CD14-positive monocyte (primary cell): ENCODE measurements at regions not wholly inside any gene's neighbourhood (a gene's known extent, or its start where the extent isn't known, plus 50 kb on each side); places are given as distances from the start of the nearest gene placed in this dataset.
A peak's percentile ranks its signal among the peaks of the same experiment; 100 is the strongest.

Experiments used
- DNase-seq, 3 donors: peaks; one replicate each; pipeline ENCODE4 v3.0.0-alpha.2; 2011 to 2022
- H2AFZ ChIP-seq: 2 replicates; pipeline ENCODE4 v1.6.0; 2012; ENCODE audit warnings: mild to moderate bottlenecking, low read depth, low read length, inconsistent platforms; ENCODE audit not compliant: insufficient read depth, poor library complexity, severe bottlenecking
- H3K27ac ChIP-seq, 2 donors: 1 replicate in 1 of 2; 2 replicates in 1 of 2; pipeline ENCODE4 v1.5.1; 2012 to 2013; ENCODE audit warnings: low read length in 2 of 2, control low read depth in 1 of 2, inconsistent platforms in 1 of 2, low read depth in 1 of 2, mild to moderate bottlenecking in 1 of 2
- H3K27me3 ChIP-seq, 2 donors: one replicate each; pipeline versions ENCODE4 v1.6.0 to v1.6.1; 2011 to 2013; ENCODE audit warnings: low read length in 2 of 2; ENCODE audit not compliant: control insufficient read depth in 2 of 2, insufficient read depth in 2 of 2
- H3K36me3 ChIP-seq, 2 donors: replicated peaks in 1 of 2; 1 replicate in 1 of 2; 2 replicates in 1 of 2; pipeline versions ENCODE4 v1.5.1 to v1.6.1; 2012 to 2013; ENCODE audit warnings: low read length in 2 of 2, control low read depth in 1 of 2, inconsistent platforms in 1 of 2, mild to moderate bottlenecking in 1 of 2; ENCODE audit not compliant: insufficient read depth in 2 of 2, control insufficient read depth in 1 of 2
- H3K4me1 ChIP-seq, 2 donors: 1 replicate in 1 of 2; 2 replicates in 1 of 2; pipeline versions ENCODE4 v1.5.1 to v1.6.1; 2012 to 2013; ENCODE audit warnings: low read length in 2 of 2, control low read depth in 1 of 2, inconsistent platforms in 1 of 2, mild to moderate bottlenecking in 1 of 2, moderate library complexity in 1 of 2; ENCODE audit not compliant: insufficient read depth in 2 of 2, control insufficient read depth in 1 of 2
- H3K4me2 ChIP-seq: replicated peaks from 2 replicates; pipeline ENCODE3; 2012; ENCODE audit warnings: low read length, moderate library complexity, mild to moderate bottlenecking; ENCODE audit not compliant: poor library complexity, severe bottlenecking; ENCODE audit errors: extremely low read depth
- H3K4me3 ChIP-seq, 3 experiments: fragments of 200-600 bp in 1 of 3; sonication (generic) in 1 of 3; replicated peaks in 1 of 3; 1 replicate in 2 of 3; 2 replicates in 1 of 3; pipeline ENCODE4 v1.5.1; 2011 to 2013; ENCODE audit warnings: low read length in 3 of 3, mild to moderate bottlenecking in 3 of 3, control low read depth in 2 of 3, low read depth in 2 of 3, inconsistent platforms in 1 of 3, moderate library complexity in 1 of 3
- H3K79me2 ChIP-seq: 2 replicates; pipeline ENCODE4 v1.6.0; 2012; ENCODE audit warnings: mild to moderate bottlenecking, control low read depth, inconsistent platforms, low read length, moderate library complexity; ENCODE audit not compliant: insufficient read depth
- H3K9ac ChIP-seq: 2 replicates; pipeline ENCODE4 v1.6.0; 2017; ENCODE audit warnings: low read length, mild to moderate bottlenecking; ENCODE audit not compliant: insufficient read depth, poor library complexity, severe bottlenecking
- H3K9me3 ChIP-seq, 2 donors: replicated peaks in 1 of 2; 1 replicate in 1 of 2; 2 replicates in 1 of 2; pipeline versions ENCODE4 v1.5.1 to v1.6.1; 2012 to 2013; ENCODE audit warnings: low read length in 2 of 2, control low read depth in 1 of 2; ENCODE audit not compliant: control insufficient read depth in 1 of 2, insufficient read depth in 1 of 2
- H4K20me1 ChIP-seq: 2 replicates; pipeline ENCODE4 v1.6.0; 2012; ENCODE audit warnings: mild to moderate bottlenecking, low read length, control low read depth, moderate library complexity; ENCODE audit not compliant: insufficient read depth
- H3K27ac Mint-ChIP-seq, 7 donors: one replicate each; pipeline ENCODE4 v1.8.0; 2020; ENCODE audit warnings: mild to moderate bottlenecking in 7 of 7, mixed read lengths in 7 of 7, moderate library complexity in 6 of 7, inconsistent platforms in 2 of 7
- H3K27me3 Mint-ChIP-seq, 3 donors: one replicate each; pipeline ENCODE4 v1.8.0; 2021 to 2022; ENCODE audit warnings: low read depth in 3 of 3, mild to moderate bottlenecking in 3 of 3, mixed read lengths in 3 of 3, moderate library complexity in 3 of 3, inconsistent platforms in 1 of 3
- H3K36me3 Mint-ChIP-seq, 2 donors: one replicate each; pipeline ENCODE4 v1.8.0; 2020; ENCODE audit warnings: mixed read lengths in 2 of 2, inconsistent platforms in 1 of 2, mild to moderate bottlenecking in 1 of 2
- H3K4me1 Mint-ChIP-seq: one replicate; pipeline ENCODE4 v1.8.0; 2020; ENCODE audit warnings: mild to moderate bottlenecking, mixed read lengths
- H3K4me3 Mint-ChIP-seq, 2 donors: one replicate each; pipeline ENCODE4 v1.8.0; 2020; ENCODE audit warnings: mild to moderate bottlenecking in 2 of 2, mixed read lengths in 2 of 2, moderate library complexity in 1 of 2
- H3K9me3 Mint-ChIP-seq, 7 donors: one replicate each; pipeline ENCODE4 v1.8.0; 2020 to 2022; ENCODE audit warnings: mixed read lengths in 7 of 7, mild to moderate bottlenecking in 6 of 7, moderate library complexity in 6 of 7, inconsistent platforms in 2 of 7
- WGBS: methylation state at CpG from one replicate; pipeline ENCODE4 v1.1.5; 2013; ENCODE audit warnings: missing lambda C conversion rate; ENCODE audit not compliant: insufficient coverage; 5-methylcytosine and 5-hydroxymethylcytosine counted together
- intact Hi-C, 2 donors: fragments of 100-400 bp; cut with micrococcal nuclease; formaldehyde crosslinking; loops; one replicate each; pipeline versions ENCODE4 v1.15.0 to v1.15.1; 2023
- TF ChIP-seq, protein P1 (sequence below): fragments of 200-600 bp; IDR thresholded peaks from one replicate; pipeline ENCODE4 v1.8.0; 2022; ENCODE audit warnings: antibody characterized with exemption, mild to moderate bottlenecking

DNA sequence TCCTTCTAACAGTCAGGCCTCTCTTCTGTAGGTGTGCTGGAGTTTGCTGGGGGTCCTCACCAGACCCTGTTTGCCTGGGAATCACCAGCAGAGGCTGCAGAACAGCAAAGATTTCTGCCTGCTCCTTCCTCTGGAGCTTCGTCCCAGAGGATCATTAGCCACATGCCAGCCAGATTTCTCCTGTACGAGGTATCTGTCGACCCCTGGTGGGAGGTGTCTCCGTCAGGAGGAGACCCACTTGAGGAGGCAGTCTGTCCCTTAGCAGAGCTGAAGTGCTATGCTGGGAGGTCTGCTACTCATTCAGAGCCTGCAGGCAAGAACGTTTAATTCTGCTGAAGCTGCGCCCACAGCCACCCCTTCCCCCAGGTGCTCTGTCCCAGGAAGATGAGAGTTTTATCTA is 611.1 kb upstream of the COBL start:
- Histone ChIP-seq H2AFZ (no peak overlapping the region), H3K9ac (no peak overlapping the region), H3K36me3 (no peaks in the 10 kb centered on the region), H3K4me1 (no peaks in the 10 kb centered on the region), H3K9me3 (peaks cover 6 to 12% of the 10 kb centered on the region in 2 donors), H4K20me1 (no peaks in the 10 kb centered on the region), H3K27me3 (no peaks in the 10 kb centered on the region), H3K79me2 (no peaks in the 10 kb centered on the region), H3K4me3 (no peak overlapping the region), H3K4me2 (no peak overlapping the region), H3K27ac (no peak overlapping the region)
- Mint-ChIP-seq H3K4me3 (no peak overlapping the region), H3K9me3 (peaks cover 6 to 21% (median 8%) of the 10 kb centered on the region in 7 donors), H3K27ac (peak overlapping the region in 1 of 7 donors; percentile 37), H3K4me1 (no peaks in the 10 kb centered on the region), H3K36me3 (no peaks in the 10 kb centered on the region), H3K27me3 (no peaks in the 10 kb centered on the region)
- TF ChIP-seq, protein P1, sequence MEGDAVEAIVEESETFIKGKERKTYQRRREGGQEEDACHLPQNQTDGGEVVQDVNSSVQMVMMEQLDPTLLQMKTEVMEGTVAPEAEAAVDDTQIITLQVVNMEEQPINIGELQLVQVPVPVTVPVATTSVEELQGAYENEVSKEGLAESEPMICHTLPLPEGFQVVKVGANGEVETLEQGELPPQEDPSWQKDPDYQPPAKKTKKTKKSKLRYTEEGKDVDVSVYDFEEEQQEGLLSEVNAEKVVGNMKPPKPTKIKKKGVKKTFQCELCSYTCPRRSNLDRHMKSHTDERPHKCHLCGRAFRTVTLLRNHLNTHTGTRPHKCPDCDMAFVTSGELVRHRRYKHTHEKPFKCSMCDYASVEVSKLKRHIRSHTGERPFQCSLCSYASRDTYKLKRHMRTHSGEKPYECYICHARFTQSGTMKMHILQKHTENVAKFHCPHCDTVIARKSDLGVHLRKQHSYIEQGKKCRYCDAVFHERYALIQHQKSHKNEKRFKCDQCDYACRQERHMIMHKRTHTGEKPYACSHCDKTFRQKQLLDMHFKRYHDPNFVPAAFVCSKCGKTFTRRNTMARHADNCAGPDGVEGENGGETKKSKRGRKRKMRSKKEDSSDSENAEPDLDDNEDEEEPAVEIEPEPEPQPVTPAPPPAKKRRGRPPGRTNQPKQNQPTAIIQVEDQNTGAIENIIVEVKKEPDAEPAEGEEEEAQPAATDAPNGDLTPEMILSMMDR: no peak
- intact Hi-C loops: no loop called here
- 85% methylated on average over 3 of the region's 6 CpGs for WGBS
- no peak for DNase-seq

DNA sequence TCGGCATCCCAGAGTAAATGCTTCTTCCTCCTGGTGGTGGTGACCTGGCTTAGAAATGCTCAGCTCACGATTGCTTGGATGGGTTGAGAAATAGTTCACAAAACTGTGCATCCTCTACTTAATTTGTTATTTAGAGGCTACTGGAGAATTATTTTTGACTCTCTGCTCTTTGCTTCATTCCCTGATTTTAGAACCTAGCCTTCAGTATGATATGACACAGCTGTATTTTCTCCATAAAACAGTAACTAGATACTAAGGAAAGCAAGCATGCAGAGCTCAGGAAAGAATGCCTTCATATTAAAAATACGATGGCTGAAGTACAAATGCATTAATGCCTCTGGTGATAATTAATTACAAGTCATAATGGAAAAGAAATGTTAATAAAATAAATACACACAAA is 602.0 kb upstream of the COBL start:
- no peak overlapping the region for H3K4me3 Mint-ChIP-seq
- H3K9me3 Mint-ChIP-seq: peaks cover 0 to 8% (median 4%) of the 10 kb centered on the region in 7 donors
- no peaks in the 10 kb centered on the region for H3K27me3 Mint-ChIP-seq
- TF ChIP-seq, protein P1: no peak
- no peak overlapping the region for H3K4me2 ChIP-seq
- H3K79me2 ChIP-seq: no peaks in the 10 kb centered on the region
- no peak for DNase-seq
- H3K4me1 ChIP-seq: no peaks in the 10 kb centered on the region
- intact Hi-C loops: no loop called here
- no peak overlapping the region for H3K9ac ChIP-seq
- H3K4me1 Mint-ChIP-seq: no peaks in the 10 kb centered on the region
- no peak overlapping the region for H3K4me3 ChIP-seq
- no peaks in the 10 kb centered on the region for H3K36me3 Mint-ChIP-seq
- no peak overlapping the region for H2AFZ ChIP-seq
- H4K20me1 ChIP-seq: no peaks in the 10 kb centered on the region
- H3K9me3 ChIP-seq: peaks cover 1 to 9% of the 10 kb centered on the region in 2 donors
- H3K36me3 ChIP-seq: no peaks in the 10 kb centered on the region
- H3K27ac Mint-ChIP-seq: no peak overlapping the region
- no peaks in the 10 kb centered on the region for H3K27me3 ChIP-seq
- no peak overlapping the region for H3K27ac ChIP-seq
- WGBS: 100% methylated on average over 1 of the region's 3 CpGs
